SK-N-SH treated with all-trans-retinoic acid at 6 μM for 48 hours (cell line): ENCODE measurements at regions not wholly inside any gene's neighbourhood (a gene's known extent, or its start where the extent isn't known, plus 50 kb on each side); places are given as distances from the start of the nearest gene placed in this dataset.

ENCODE experiments used
- ATAC-seq: fragments of 200-7000 bp; cut with Tn5 transposase; 3 replicates; pipeline ENCODE4 v1.9.1; 2020; ENCODE audit warnings: mild to moderate bottlenecking, moderate library complexity
- BACH2 ChIP-seq: fragments of 250-450 bp; sonication (Bioruptor Pico); IDR thresholded peaks from 2 replicates; pipeline ENCODE4 v1.9.0; 2021; ENCODE audit warnings: mild to moderate bottlenecking, borderline replicate concordance
- CSDC2 ChIP-seq: fragments of 250-450 bp; sonication (Bioruptor Pico); IDR thresholded peaks from 2 replicates; pipeline ENCODE4 v1.5.0; 2020; ENCODE audit warnings: mild to moderate bottlenecking, moderate library complexity
- ESRRG ChIP-seq: fragments of 250-450 bp; sonication (Bioruptor Pico); IDR thresholded peaks from 2 replicates; pipeline ENCODE4 v1.6.1; 2021; ENCODE audit warnings: mild to moderate bottlenecking
- ISL1 ChIP-seq: fragments of 250-450 bp; sonication (Bioruptor Pico); IDR thresholded peaks from 2 replicates; pipeline ENCODE4 v2.1.2; 2022; ENCODE audit warnings: mild to moderate bottlenecking, moderate library complexity
- OSR1 ChIP-seq: fragments of 250-450 bp; sonication (Bioruptor Pico); IDR thresholded peaks from 2 replicates; pipeline ENCODE4 v1.8.0; 2022; ENCODE audit warnings: moderate library complexity, mild to moderate bottlenecking, inconsistent platforms
- PPARA ChIP-seq: fragments of 250-450 bp; sonication (Bioruptor Pico); IDR thresholded peaks from 2 replicates; pipeline ENCODE4 v1.5.0; 2020; ENCODE audit warnings: mild to moderate bottlenecking, borderline replicate concordance
- RARB ChIP-seq: fragments of 250-450 bp; sonication (Bioruptor Pico); IDR thresholded peaks from 2 replicates; pipeline ENCODE4 v1.8.0; 2021; ENCODE audit warnings: mild to moderate bottlenecking, moderate library complexity
- SNAI2 ChIP-seq: fragments of 250-450 bp; sonication (Bioruptor Pico); IDR thresholded peaks from 2 replicates; pipeline ENCODE4 v1.5.0; 2020; ENCODE audit warnings: mild to moderate bottlenecking, moderate library complexity
- TOX ChIP-seq: fragments of 250-450 bp; sonication (Bioruptor Pico); IDR thresholded peaks from 2 replicates; pipeline ENCODE4 v1.8.0; 2021; ENCODE audit warnings: mild to moderate bottlenecking, moderate library complexity, borderline replicate concordance
- ZC3H10 ChIP-seq: fragments of 250-450 bp; sonication (Bioruptor Pico); IDR thresholded peaks from 2 replicates; pipeline ENCODE4 v1.5.1; 2021; ENCODE audit warnings: mild to moderate bottlenecking, moderate library complexity
- ZFP3 ChIP-seq: fragments of 250-450 bp; sonication (Bioruptor Pico); IDR thresholded peaks from 2 replicates; pipeline ENCODE4 v1.5.0; 2020; ENCODE audit warnings: mild to moderate bottlenecking, moderate library complexity
- ZNF565 ChIP-seq: fragments of 450-650 bp; formaldehyde crosslinking; conservative IDR thresholded peaks from 2 replicates; pipeline ENCODE4 v1.5.0; 2020; ENCODE audit warnings: low read depth, mild to moderate bottlenecking, moderate library complexity
- ZNF8 ChIP-seq: fragments of 450-650 bp; formaldehyde crosslinking; IDR thresholded peaks from 2 replicates; pipeline ENCODE4 v1.5.0; 2020; ENCODE audit warnings: mild to moderate bottlenecking, moderate library complexity
- TF ChIP-seq, protein P1 (sequence below): fragments of 250-450 bp; sonication (Bioruptor Pico); IDR thresholded peaks from 2 replicates; pipeline ENCODE4 v1.5.0; 2020; ENCODE audit warnings: mild to moderate bottlenecking, moderate library complexity
- TF ChIP-seq, protein P2 (sequence below): fragments of 250-450 bp; sonication (Bioruptor Pico); IDR thresholded peaks from 2 replicates; pipeline ENCODE4 v1.5.1; 2020; ENCODE audit warnings: low read depth, mild to moderate bottlenecking, moderate library complexity
- TF ChIP-seq, protein P3 (sequence below): fragments of 250-450 bp; sonication (Bioruptor Pico); IDR thresholded peaks from 2 replicates; pipeline ENCODE4 v1.8.0; 2021; ENCODE audit warnings: low read depth, mild to moderate bottlenecking, moderate library complexity, borderline replicate concordance
- TF ChIP-seq, protein P4 (sequence below): fragments of 250-450 bp; sonication (Bioruptor Pico); IDR thresholded peaks from 2 replicates; pipeline ENCODE4 v1.5.1; 2021; ENCODE audit warnings: mild to moderate bottlenecking, moderate library complexity
- TF ChIP-seq, protein P5 (sequence below): fragments of 250-450 bp; sonication (Bioruptor Pico); IDR thresholded peaks from 2 replicates; pipeline ENCODE4 v1.8.0; 2020; ENCODE audit warnings: mild to moderate bottlenecking, moderate library complexity, borderline replicate concordance

DNA sequence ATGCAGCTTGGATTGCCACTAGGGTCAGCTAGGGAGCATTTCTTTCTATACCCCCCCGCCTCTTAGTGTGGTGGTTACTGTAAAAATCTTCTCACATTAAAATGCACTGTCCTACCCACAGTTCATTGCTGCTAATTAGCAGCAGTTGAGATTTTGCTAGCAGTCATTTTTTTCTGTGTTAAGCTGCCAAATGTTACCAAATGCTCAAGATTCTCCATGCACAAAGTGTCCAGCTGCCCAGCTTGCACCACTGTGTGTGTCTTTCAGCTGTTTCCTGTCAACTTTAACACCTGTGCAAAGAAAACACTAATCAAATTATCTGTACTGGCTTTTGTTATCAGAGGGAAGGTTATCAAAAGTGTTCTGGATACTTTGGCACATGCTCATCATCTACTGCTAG, 679.3 kb downstream of the NR4A2 start:
- TF ChIP-seq CSDC2 (CRISPR knock-in tag): no peak
- TF ChIP-seq ZFP3 (CRISPR knock-in tag): no peak
- no peak for TF ChIP-seq ESRRG (CRISPR knock-in tag)
- TF ChIP-seq, protein P1, sequence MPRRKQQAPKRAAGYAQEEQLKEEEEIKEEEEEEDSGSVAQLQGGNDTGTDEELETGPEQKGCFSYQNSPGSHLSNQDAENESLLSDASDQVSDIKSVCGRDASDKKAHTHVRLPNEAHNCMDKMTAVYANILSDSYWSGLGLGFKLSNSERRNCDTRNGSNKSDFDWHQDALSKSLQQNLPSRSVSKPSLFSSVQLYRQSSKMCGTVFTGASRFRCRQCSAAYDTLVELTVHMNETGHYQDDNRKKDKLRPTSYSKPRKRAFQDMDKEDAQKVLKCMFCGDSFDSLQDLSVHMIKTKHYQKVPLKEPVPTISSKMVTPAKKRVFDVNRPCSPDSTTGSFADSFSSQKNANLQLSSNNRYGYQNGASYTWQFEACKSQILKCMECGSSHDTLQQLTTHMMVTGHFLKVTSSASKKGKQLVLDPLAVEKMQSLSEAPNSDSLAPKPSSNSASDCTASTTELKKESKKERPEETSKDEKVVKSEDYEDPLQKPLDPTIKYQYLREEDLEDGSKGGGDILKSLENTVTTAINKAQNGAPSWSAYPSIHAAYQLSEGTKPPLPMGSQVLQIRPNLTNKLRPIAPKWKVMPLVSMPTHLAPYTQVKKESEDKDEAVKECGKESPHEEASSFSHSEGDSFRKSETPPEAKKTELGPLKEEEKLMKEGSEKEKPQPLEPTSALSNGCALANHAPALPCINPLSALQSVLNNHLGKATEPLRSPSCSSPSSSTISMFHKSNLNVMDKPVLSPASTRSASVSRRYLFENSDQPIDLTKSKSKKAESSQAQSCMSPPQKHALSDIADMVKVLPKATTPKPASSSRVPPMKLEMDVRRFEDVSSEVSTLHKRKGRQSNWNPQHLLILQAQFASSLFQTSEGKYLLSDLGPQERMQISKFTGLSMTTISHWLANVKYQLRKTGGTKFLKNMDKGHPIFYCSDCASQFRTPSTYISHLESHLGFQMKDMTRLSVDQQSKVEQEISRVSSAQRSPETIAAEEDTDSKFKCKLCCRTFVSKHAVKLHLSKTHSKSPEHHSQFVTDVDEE (CRISPR knock-in tag): no peak
- TF ChIP-seq OSR1 (CRISPR knock-in tag): no peak
- no peak for TF ChIP-seq SNAI2 (CRISPR knock-in tag)
- TF ChIP-seq, protein P2, sequence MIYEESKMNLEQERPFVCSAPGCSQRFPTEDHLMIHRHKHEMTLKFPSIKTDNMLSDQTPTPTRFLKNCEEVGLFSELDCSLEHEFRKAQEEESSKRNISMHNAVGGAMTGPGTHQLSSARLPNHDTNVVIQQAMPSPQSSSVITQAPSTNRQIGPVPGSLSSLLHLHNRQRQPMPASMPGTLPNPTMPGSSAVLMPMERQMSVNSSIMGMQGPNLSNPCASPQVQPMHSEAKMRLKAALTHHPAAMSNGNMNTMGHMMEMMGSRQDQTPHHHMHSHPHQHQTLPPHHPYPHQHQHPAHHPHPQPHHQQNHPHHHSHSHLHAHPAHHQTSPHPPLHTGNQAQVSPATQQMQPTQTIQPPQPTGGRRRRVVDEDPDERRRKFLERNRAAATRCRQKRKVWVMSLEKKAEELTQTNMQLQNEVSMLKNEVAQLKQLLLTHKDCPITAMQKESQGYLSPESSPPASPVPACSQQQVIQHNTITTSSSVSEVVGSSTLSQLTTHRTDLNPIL: no peak
- TF ChIP-seq, protein P3, sequence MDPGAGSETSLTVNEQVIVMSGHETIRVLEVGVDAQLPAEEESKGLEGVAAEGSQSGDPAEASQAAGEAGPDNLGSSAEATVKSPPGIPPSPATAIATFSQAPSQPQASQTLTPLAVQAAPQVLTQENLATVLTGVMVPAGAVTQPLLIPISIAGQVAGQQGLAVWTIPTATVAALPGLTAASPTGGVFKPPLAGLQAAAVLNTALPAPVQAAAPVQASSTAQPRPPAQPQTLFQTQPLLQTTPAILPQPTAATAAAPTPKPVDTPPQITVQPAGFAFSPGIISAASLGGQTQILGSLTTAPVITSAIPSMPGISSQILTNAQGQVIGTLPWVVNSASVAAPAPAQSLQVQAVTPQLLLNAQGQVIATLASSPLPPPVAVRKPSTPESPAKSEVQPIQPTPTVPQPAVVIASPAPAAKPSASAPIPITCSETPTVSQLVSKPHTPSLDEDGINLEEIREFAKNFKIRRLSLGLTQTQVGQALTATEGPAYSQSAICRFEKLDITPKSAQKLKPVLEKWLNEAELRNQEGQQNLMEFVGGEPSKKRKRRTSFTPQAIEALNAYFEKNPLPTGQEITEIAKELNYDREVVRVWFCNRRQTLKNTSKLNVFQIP: no peak
- TF ChIP-seq PPARA (CRISPR knock-in tag): no peak
- no peak for TF ChIP-seq TOX (CRISPR knock-in tag)
- no peak for TF ChIP-seq ZNF8 (CRISPR knock-in tag)
- TF ChIP-seq, protein P4, sequence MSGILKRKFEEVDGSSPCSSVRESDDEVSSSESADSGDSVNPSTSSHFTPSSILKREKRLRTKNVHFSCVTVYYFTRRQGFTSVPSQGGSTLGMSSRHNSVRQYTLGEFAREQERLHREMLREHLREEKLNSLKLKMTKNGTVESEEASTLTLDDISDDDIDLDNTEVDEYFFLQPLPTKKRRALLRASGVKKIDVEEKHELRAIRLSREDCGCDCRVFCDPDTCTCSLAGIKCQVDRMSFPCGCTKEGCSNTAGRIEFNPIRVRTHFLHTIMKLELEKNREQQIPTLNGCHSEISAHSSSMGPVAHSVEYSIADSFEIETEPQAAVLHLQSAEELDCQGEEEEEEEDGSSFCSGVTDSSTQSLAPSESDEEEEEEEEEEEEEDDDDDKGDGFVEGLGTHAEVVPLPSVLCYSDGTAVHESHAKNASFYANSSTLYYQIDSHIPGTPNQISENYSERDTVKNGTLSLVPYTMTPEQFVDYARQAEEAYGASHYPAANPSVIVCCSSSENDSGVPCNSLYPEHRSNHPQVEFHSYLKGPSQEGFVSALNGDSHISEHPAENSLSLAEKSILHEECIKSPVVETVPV (CRISPR knock-in tag): no peak
- no peak for TF ChIP-seq ZC3H10
- no peak for TF ChIP-seq ZNF565 (CRISPR knock-in tag)
- TF ChIP-seq ISL1: no peak
- no peak for TF ChIP-seq BACH2 (CRISPR knock-in tag)
- TF ChIP-seq, protein P5, sequence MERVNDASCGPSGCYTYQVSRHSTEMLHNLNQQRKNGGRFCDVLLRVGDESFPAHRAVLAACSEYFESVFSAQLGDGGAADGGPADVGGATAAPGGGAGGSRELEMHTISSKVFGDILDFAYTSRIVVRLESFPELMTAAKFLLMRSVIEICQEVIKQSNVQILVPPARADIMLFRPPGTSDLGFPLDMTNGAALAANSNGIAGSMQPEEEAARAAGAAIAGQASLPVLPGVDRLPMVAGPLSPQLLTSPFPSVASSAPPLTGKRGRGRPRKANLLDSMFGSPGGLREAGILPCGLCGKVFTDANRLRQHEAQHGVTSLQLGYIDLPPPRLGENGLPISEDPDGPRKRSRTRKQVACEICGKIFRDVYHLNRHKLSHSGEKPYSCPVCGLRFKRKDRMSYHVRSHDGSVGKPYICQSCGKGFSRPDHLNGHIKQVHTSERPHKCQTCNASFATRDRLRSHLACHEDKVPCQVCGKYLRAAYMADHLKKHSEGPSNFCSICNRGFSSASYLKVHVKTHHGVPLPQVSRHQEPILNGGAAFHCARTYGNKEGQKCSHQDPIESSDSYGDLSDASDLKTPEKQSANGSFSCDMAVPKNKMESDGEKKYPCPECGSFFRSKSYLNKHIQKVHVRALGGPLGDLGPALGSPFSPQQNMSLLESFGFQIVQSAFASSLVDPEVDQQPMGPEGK: no peak
- no peak for TF ChIP-seq RARB
- TF ChIP-seq, all 23 proteins: peak for 0
- no peak for ATAC-seq

DNA sequence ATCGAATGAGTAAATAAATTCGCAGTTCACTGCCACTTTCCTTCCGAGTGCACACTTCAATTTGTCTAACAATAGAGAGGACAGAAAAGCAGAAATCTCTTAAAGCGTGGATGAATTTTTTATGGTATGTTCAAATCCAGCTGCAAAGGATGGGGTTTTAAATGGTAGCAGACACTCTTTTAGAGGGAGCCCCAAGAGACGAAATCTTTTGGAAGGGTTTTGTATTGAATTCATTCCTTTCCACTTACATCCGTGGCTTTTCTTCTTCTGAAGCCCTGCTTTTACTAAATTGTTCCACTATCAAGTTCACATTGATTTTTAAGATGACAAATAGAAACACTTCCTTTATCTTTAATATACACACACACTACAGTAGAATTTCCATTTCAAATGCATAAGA, 680.7 kb downstream of the NR4A2 start:
- no peak for ATAC-seq
- TF ChIP-seq, protein P5: no peak
- TF ChIP-seq ZC3H10: no peak

DNA sequence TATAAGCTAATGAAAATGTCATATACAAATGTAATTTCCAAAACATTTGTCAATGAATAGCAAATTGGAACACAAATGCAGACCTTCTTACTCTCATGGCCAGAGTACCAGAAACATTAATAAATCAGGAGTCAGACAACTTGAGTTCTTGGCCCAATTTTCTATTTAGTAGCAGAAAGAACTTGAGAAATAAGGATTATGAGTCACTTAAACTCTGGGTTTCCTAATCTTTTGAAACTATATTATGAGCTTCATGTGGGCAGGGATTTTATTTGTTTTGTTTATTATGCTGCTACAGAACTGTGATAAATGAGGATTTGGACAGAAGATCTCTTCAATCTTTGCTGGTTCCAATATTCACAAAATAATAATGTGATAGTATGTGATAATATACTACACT, 686.7 kb downstream of the NR4A2 start:
- TF ChIP-seq, protein P4 (CRISPR knock-in tag): no peak
- no peak for TF ChIP-seq RARB
- TF ChIP-seq, protein P2: no peak
- TF ChIP-seq SNAI2 (CRISPR knock-in tag): no peak
- no peak for TF ChIP-seq TOX (CRISPR knock-in tag)
- TF ChIP-seq, all 23 proteins: peak for 0
- no peak for ATAC-seq
